H1 (cell line): ENCODE measurements at regions not wholly inside any gene's neighbourhood (a gene's known extent, or its start where the extent isn't known, plus 50 kb on each side); places are given as distances from the start of the nearest gene placed in this dataset.

Experiments
- CTCF ChIA-PET: fragments of 300-600 bp; sonication (Branson Sonifier 250); formaldehyde crosslinking; loops from one replicate; lab custom pipeline; 2021; ENCODE audit not compliant: partially characterized antibody; lab: Charles Lee
- POLR2A ChIA-PET: fragments of 300-600 bp; sonication (Branson Sonifier 250); formaldehyde crosslinking; loops from one replicate; lab custom pipeline; 2021; ENCODE audit warnings: inconsistent platforms; ENCODE audit not compliant: partially characterized antibody; lab: Charles Lee
- DNase-seq, 2 experiments: peaks; one replicate each; pipeline versions ENCODE4 v3.0.0 to v3.0.0-alpha.2; 2010 to 2022; ENCODE audit warnings: low spot score in 2 of 2, low read depth in 1 of 2, mixed read lengths in 1 of 2
- FAIRE-seq: peaks from 2 replicates; lab custom pipeline; 2011; peaks lifted over from hg19 to GRCh38; lab: Jason Lieb, UNC
- H2AFZ ChIP-seq: 2 replicates; pipeline ENCODE4 v1.8.1; 2012; ENCODE audit warnings: low read length, inconsistent platforms
- H2AK5ac ChIP-seq: 2 replicates; pipeline ENCODE4 v1.6.1; 2013; ENCODE audit warnings: low read depth, low read length
- H2BK120ac ChIP-seq: replicated peaks from 2 replicates; pipeline ENCODE3; 2013; ENCODE audit warnings: low read depth, low read length, inconsistent platforms
- H2BK12ac ChIP-seq: 2 replicates; pipeline ENCODE4 v1.6.1; 2013; ENCODE audit warnings: low read depth, low read length
- H2BK15ac ChIP-seq: 2 replicates; pipeline ENCODE4 v1.6.1; 2013; ENCODE audit warnings: low read length
- H2BK20ac ChIP-seq: 2 replicates; pipeline ENCODE4 v1.6.1; 2013; ENCODE audit warnings: low read length
- H2BK5ac ChIP-seq: 2 replicates; pipeline ENCODE4 v1.6.1; 2013; ENCODE audit warnings: low read depth, low read length
- H3K14ac ChIP-seq: 2 replicates; pipeline ENCODE4 v1.6.1; 2013; ENCODE audit warnings: inconsistent platforms; ENCODE audit not compliant: insufficient read length
- H3K18ac ChIP-seq: 2 replicates; pipeline ENCODE4 v1.6.1; 2013; ENCODE audit warnings: low read length; ENCODE audit errors: extremely low read depth
- H3K23ac ChIP-seq: 2 replicates; pipeline ENCODE4 v1.6.1; 2013; ENCODE audit warnings: inconsistent platforms; ENCODE audit not compliant: insufficient read length
- H3K23me2 ChIP-seq: 2 replicates; pipeline ENCODE4 v1.6.1; 2013; ENCODE audit warnings: low read depth, low read length
- H3K27ac ChIP-seq: 2 replicates; pipeline ENCODE4 v1.6.1; 2011; ENCODE audit warnings: low read depth, low read length, inconsistent platforms
- H3K27me3 ChIP-seq, 4 experiments: replicated peaks in 1 of 4; 1 replicate in 1 of 4; 2 replicates in 3 of 4; pipeline versions ENCODE4 v1.6.1 to v1.8.1; 2011 to 2013; ENCODE audit warnings: low read length in 3 of 4, mild to moderate bottlenecking in 3 of 4, inconsistent platforms in 2 of 4, mixed read lengths in 2 of 4, moderate library complexity in 1 of 4; ENCODE audit not compliant: control insufficient read depth in 3 of 4, insufficient read depth in 3 of 4; ENCODE audit errors: extremely low read depth in 1 of 4
- H3K36me3 ChIP-seq, 4 experiments: 2 replicates each; pipeline versions ENCODE4 v1.6.1 to v1.8.1; 2011 to 2013; ENCODE audit warnings: mild to moderate bottlenecking in 4 of 4, low read length in 3 of 4, moderate library complexity in 2 of 4, control low read depth in 1 of 4, inconsistent platforms in 1 of 4; ENCODE audit not compliant: insufficient read depth in 4 of 4, control insufficient read depth in 2 of 4
- H3K4ac ChIP-seq: replicated peaks from 2 replicates; pipeline ENCODE3; 2013; ENCODE audit warnings: low read length, low read depth, mixed read lengths, inconsistent platforms; ENCODE audit not compliant: insufficient read length
- H3K4me1 ChIP-seq, 4 experiments: replicated peaks in 1 of 4; 1 replicate in 1 of 4; 2 replicates in 3 of 4; pipeline versions ENCODE4 v1.6.1 to v1.8.1; 2011 to 2013; ENCODE audit warnings: low read length in 3 of 4, inconsistent platforms in 2 of 4, mixed read lengths in 1 of 4; ENCODE audit not compliant: insufficient read depth in 4 of 4, control insufficient read depth in 3 of 4
- H3K4me2 ChIP-seq, 2 experiments: 2 replicates each; pipeline versions ENCODE4 v1.6.1 to v1.8.1; 2011 to 2013; ENCODE audit warnings: low read depth in 2 of 2, low read length in 2 of 2, control low read depth in 1 of 2, inconsistent platforms in 1 of 2, mild to moderate bottlenecking in 1 of 2; ENCODE audit not compliant: insufficient read depth in 1 of 2
- H3K4me3 ChIP-seq, 4 experiments: fragments of 200-600, 300-600 bp in 1 of 4; sonication (generic), shearing (Covaris generic), sonication (Bioruptor Twin) in 1 of 4; 2 replicates each; pipeline versions ENCODE4 v1.5.1 to v1.8.1; 2011 to 2016; ENCODE audit warnings: low read length in 4 of 4, low read depth in 3 of 4, control low read depth in 2 of 4, inconsistent platforms in 2 of 4, mild to moderate bottlenecking in 2 of 4, mixed read lengths in 1 of 4, moderate library complexity in 1 of 4; ENCODE audit not compliant: insufficient read depth in 2 of 4; ENCODE audit errors: extremely low read depth in 1 of 4
- H3K56ac ChIP-seq: replicated peaks from 2 replicates; pipeline ENCODE3; 2013; ENCODE audit warnings: low read depth, mild to moderate bottlenecking, mixed read lengths, low read length, inconsistent platforms; ENCODE audit not compliant: insufficient read length
- H3K79me1 ChIP-seq: 2 replicates; pipeline ENCODE4 v1.6.1; 2013; ENCODE audit warnings: low read depth, low read length, control low read depth
- H3K79me2 ChIP-seq, 2 experiments: 2 replicates each; pipeline versions ENCODE4 v1.6.1 to v1.8.1; 2012 to 2013; ENCODE audit warnings: low read length in 2 of 2, mild to moderate bottlenecking in 2 of 2, inconsistent platforms in 1 of 2; ENCODE audit not compliant: insufficient read depth in 2 of 2, control insufficient read depth in 1 of 2
- H3K9ac ChIP-seq, 4 experiments: replicated peaks in 1 of 4; 1 replicate in 1 of 4; 2 replicates in 3 of 4; pipeline versions ENCODE4 v1.6.1 to v1.8.1; 2011 to 2013; ENCODE audit warnings: low read depth in 3 of 4, low read length in 3 of 4, control low read depth in 2 of 4, mild to moderate bottlenecking in 2 of 4, moderate library complexity in 2 of 4, inconsistent platforms in 1 of 4; ENCODE audit errors: extremely low read depth in 1 of 4
- H3K9me3 ChIP-seq, 2 experiments: 2 replicates each; pipeline versions ENCODE4 v1.6.1 to v1.8.1; 2012 to 2013; ENCODE audit warnings: mild to moderate bottlenecking in 2 of 2, moderate library complexity in 2 of 2, control low read depth in 1 of 2, inconsistent platforms in 1 of 2, low read depth in 1 of 2, low read length in 1 of 2, mixed read lengths in 1 of 2; ENCODE audit not compliant: insufficient read depth in 2 of 2
- H4K20me1 ChIP-seq, 2 experiments: replicated peaks in 1 of 2; 2 replicates each; pipeline versions ENCODE3 to v1.8.1; 2011 to 2013; ENCODE audit warnings: inconsistent platforms in 2 of 2, low read length in 2 of 2, mild to moderate bottlenecking in 1 of 2; ENCODE audit not compliant: insufficient read depth in 2 of 2, control insufficient read depth in 1 of 2
- H4K5ac ChIP-seq: 2 replicates; pipeline ENCODE4 v1.6.1; 2013; ENCODE audit warnings: low read length, low read depth, mixed read lengths, inconsistent platforms; ENCODE audit not compliant: insufficient read length
- H4K8ac ChIP-seq: 2 replicates; pipeline ENCODE4 v1.8.0; 2013; ENCODE audit warnings: mild to moderate bottlenecking, moderate library complexity, low read length, inconsistent platforms; ENCODE audit not compliant: insufficient read depth; ENCODE audit errors: extremely low read depth
- H4K91ac ChIP-seq: replicated peaks from 2 replicates; pipeline ENCODE3; 2013; ENCODE audit warnings: low read length, mixed read lengths, inconsistent platforms; ENCODE audit not compliant: insufficient read length
- CREB1 ChIP-seq: IDR thresholded peaks from 2 replicates; pipeline ENCODE4 v1.6.1; 2012; ENCODE audit warnings: inconsistent platforms
- NANOG ChIP-seq: IDR thresholded peaks from 2 replicates; pipeline ENCODE4 v1.6.1; 2011; ENCODE audit warnings: low read length, low read depth, mild to moderate bottlenecking, inconsistent platforms; ENCODE audit not compliant: insufficient read depth, poor library complexity, severe bottlenecking
- RAD21 ChIP-seq, 2 experiments: IDR thresholded peaks in 1 of 2; conservative IDR thresholded peaks in 1 of 2; 2 replicates each; pipeline ENCODE4 v1.6.1; 2011; ENCODE audit warnings: low read depth in 2 of 2, low read length in 2 of 2, improper control_type of control experiment in 1 of 2, inconsistent platforms in 1 of 2, mild to moderate bottlenecking in 1 of 2, moderate library complexity in 1 of 2
- WGBS, 2 experiments: shearing (Covaris generic) in 1 of 2; methylation state at CpG; one replicate each; pipeline versions ENCODE4 v1.1.6 to v1.1.7; 2013 to 2015; ENCODE audit warnings: low lambda C conversion rate in 2 of 2, mixed read lengths in 2 of 2, inconsistent platforms in 1 of 2, low coverage in 1 of 2, missing lambda C conversion rate in 1 of 2; ENCODE audit not compliant: insufficient replicate concordance in 2 of 2, insufficient coverage in 1 of 2, insufficient read length in 1 of 2; ENCODE audit errors: extremely low coverage in 1 of 2, missing lambda C conversion rate in 1 of 2; 5-methylcytosine and 5-hydroxymethylcytosine counted together
- TF ChIP-seq, protein P1 (sequence below), 3 experiments: IDR thresholded peaks; 1 replicate in 2 of 3; 2 replicates in 1 of 3; pipeline versions ENCODE4 v1.5.1 to v1.6.1; 2011; ENCODE audit warnings: low read length in 3 of 3, mild to moderate bottlenecking in 3 of 3, inconsistent platforms in 2 of 3, low read depth in 1 of 3, moderate library complexity in 1 of 3; ENCODE audit not compliant: insufficient read depth in 1 of 3; ENCODE audit errors: control extremely low read depth in 1 of 3

DNA sequence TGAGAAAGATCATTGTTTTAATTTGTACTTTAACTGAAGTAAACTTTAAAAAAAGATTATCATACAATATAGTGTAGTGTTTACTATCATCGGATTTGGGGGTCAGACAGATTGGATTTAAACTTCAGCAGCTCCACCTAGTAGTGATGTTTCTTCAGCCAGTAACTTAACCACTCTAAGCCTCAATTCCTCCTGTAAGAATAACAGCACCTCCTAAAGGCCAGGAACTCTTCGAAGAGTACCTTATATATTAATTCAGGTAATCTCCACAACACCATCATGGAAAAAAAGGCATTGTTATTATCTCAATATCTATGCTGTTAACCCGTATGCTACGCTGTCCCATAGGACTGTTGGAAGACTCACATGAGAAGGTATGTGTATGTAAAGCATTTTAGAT lies 69.0 kb upstream of the DLGAP1 start:
- Histone ChIP-seq H3K79me2 (no peaks in the 10 kb centered on the region), H3K4ac (no peak overlapping the region), H3K9me3 (no peaks in the 10 kb centered on the region), H2AFZ (no peak overlapping the region), H3K4me2 (no peak overlapping the region), H3K18ac (no peak overlapping the region), H3K79me1 (no peaks in the 10 kb centered on the region), H2BK12ac (no peak overlapping the region), H3K36me3 (no peaks in the 10 kb centered on the region), H2BK20ac (no peak overlapping the region), H2BK120ac (no peak overlapping the region), H3K4me3 (no peak overlapping the region), H2BK15ac (no peak overlapping the region), H2AK5ac (no peak overlapping the region), H4K20me1 (no peaks in the 10 kb centered on the region), H4K91ac (no peak overlapping the region), H3K27me3 (no peaks in the 10 kb centered on the region), H3K9ac (no peak overlapping the region), H3K14ac (no peak overlapping the region), H3K23me2 (no peaks in the 10 kb centered on the region), H3K56ac (no peak overlapping the region), H3K27ac (no peak overlapping the region), H3K23ac (no peak overlapping the region), H4K8ac (no peak overlapping the region)
- ChIA-PET POLR2A (no interaction called here), CTCF (interaction anchor here (0.6 kb wide), 1 partner anchor 127 kb away, joined by 3 read pairs; no protein-coding TSS in a partner anchor)
- peak; percentile 36 for FAIRE-seq
- WGBS, 2 experiments = 78% methylated on average over 4 of the region's 4 CpGs; no CpG with 5 or more reads in 1 of the 2 experiments
- DNase-seq = no peak
- no peak for TF ChIP-seq CREB1
- TF ChIP-seq, protein P1, sequence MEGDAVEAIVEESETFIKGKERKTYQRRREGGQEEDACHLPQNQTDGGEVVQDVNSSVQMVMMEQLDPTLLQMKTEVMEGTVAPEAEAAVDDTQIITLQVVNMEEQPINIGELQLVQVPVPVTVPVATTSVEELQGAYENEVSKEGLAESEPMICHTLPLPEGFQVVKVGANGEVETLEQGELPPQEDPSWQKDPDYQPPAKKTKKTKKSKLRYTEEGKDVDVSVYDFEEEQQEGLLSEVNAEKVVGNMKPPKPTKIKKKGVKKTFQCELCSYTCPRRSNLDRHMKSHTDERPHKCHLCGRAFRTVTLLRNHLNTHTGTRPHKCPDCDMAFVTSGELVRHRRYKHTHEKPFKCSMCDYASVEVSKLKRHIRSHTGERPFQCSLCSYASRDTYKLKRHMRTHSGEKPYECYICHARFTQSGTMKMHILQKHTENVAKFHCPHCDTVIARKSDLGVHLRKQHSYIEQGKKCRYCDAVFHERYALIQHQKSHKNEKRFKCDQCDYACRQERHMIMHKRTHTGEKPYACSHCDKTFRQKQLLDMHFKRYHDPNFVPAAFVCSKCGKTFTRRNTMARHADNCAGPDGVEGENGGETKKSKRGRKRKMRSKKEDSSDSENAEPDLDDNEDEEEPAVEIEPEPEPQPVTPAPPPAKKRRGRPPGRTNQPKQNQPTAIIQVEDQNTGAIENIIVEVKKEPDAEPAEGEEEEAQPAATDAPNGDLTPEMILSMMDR (IDR thresholded peaks at IDR 0.05; ENCODE audit: control extremely low read depth in 1 of 3, insufficient read depth in 1 of 3, low read depth in 1 of 3, low read length in 3 of 3) = peak in 2 of 3 experiments; percentile 47 to 48; a peak in 3 of 4 replicates
- TF ChIP-seq RAD21 (IDR thresholded peaks at IDR 0.05 in 1 of 2, conservative IDR thresholded peaks at IDR 0.05 in 1 of 2; ENCODE audit: low read depth in 2 of 2, low read length in 2 of 2) = peak; percentile 68 to 73
- no peak for TF ChIP-seq NANOG
- TF ChIP-seq, all 59 proteins: peak for 2
- Histone ChIP-seq H2BK5ac (no peak overlapping the region), H4K5ac (peak overlapping the region; percentile 46), H3K4me1 (no peaks in the 10 kb centered on the region)
